ENCODE measurements at regions not wholly inside any gene's neighbourhood (a gene's known extent, or its start where the extent isn't known, plus 50 kb on each side); places are given as distances from the start of the nearest gene placed in this dataset.

DNA sequence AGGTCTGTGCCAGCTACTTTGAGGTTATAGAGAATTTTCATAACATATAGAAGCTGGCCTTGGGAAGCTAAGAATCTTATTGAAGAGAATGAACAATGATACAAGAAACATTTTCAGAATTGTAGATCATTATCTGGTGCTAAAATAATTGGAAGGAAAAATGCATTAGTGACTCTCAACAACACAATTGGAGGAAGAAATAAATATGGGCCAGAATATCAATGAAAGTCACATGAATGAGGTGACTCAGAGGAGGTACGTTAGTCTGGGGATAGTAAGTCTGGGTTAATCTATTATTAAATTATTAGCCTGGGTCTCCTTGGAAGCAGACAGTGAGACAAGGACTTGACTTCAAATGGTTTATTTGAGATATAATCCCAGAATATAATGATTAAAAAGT is 529.3 kb upstream of the SLIT2 start:
- Histone ChIP-seq H4K20me1 (ENCODE audit: insufficient read depth) (no peaks in the 10 kb centered on the region), H3K36me3 (ENCODE audit: low read depth) (no peaks in the 10 kb centered on the region), H3K4me1 (replicated peaks; ENCODE audit: insufficient read depth) (no peaks in the 10 kb centered on the region), H3K27ac (no peak overlapping the region), H3K79me2 (ENCODE audit: low read depth) (no peaks in the 10 kb centered on the region), H3K9me3 (ENCODE audit: insufficient read depth, low read depth) (no peaks in the 10 kb centered on the region), H3K9me2 (ENCODE audit: insufficient read depth) (no peaks in the 10 kb centered on the region), H3K4me2 (no peak overlapping the region), H3K4me3 (no peak overlapping the region), H3K27me3 (ENCODE audit: insufficient read depth, low read depth) (no peaks in the 10 kb centered on the region), H2AFZ (no peak overlapping the region), H3F3A (ENCODE audit: insufficient read depth, low read depth) (no peaks in the 10 kb centered on the region)
- intact Hi-C loops (cut with micrococcal nuclease; ENCODE audit: unreplicated experiment) = no loop called here
- no peak for DNase-seq
- TF ChIP-seq, protein P1, sequence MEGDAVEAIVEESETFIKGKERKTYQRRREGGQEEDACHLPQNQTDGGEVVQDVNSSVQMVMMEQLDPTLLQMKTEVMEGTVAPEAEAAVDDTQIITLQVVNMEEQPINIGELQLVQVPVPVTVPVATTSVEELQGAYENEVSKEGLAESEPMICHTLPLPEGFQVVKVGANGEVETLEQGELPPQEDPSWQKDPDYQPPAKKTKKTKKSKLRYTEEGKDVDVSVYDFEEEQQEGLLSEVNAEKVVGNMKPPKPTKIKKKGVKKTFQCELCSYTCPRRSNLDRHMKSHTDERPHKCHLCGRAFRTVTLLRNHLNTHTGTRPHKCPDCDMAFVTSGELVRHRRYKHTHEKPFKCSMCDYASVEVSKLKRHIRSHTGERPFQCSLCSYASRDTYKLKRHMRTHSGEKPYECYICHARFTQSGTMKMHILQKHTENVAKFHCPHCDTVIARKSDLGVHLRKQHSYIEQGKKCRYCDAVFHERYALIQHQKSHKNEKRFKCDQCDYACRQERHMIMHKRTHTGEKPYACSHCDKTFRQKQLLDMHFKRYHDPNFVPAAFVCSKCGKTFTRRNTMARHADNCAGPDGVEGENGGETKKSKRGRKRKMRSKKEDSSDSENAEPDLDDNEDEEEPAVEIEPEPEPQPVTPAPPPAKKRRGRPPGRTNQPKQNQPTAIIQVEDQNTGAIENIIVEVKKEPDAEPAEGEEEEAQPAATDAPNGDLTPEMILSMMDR (conservative IDR thresholded peaks at IDR 0.05) = no peak
- TF ChIP-seq EZH2 (IDR thresholded peaks at IDR 0.05; ENCODE audit: low read depth) = no peak
- BruUV-seq (replicated peaks) = no TSS peak
- CTCF ChIA-PET = no interaction called here
- POLR2A ChIA-PET (ENCODE audit: unreplicated experiment) = no interaction called here

DNA sequence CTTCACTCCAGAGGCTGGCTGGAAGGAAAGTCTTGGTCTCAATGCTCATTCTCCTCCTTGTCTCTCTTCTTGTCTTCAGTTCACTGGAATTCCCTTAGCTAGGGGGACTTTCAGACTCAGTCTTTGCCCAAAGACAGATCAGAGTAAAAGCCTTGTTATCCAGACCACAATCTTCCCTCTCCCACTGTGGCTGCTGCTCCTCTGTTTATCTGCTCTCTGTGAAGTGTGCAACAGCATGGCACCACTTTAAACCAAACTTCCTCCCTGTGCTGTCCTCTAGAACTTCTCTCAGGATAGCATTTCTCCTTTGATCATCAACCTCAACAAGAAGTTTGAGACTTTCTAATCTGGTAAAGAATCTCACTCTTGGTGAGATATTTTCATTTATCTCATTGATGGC is 530.1 kb upstream of the SLIT2 start:
- POLR2A ChIA-PET (ENCODE audit: unreplicated experiment) = no interaction called here

DNA sequence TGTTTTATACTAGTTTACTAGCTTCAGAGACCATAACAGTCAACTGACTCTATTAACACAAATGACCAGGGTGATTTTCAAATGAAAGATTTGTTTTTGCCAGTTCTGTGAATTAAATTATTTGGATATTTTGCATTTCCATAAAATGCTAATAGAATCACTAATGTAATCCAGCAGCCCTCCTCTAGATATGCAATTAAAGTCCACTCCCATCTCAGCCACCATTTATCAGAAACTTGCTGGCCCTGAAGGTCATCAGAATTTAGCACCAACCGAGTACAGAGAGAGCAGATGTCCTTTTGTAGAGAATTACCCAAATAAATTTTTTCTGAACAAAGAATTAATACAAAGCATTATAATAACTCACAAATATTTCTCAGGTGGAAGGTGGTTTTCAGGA is 531.1 kb upstream of the SLIT2 start:
- no peak for DNase-seq
- no peak overlapping the region for H3K4me3 ChIP-seq
- no peaks in the 10 kb centered on the region for H3K36me3 ChIP-seq (ENCODE audit: low read depth)
- ChIA-PET POLR2A (ENCODE audit: unreplicated experiment) (no interaction called here), CTCF (no interaction called here)
- BruUV-seq (replicated peaks) = no TSS peak
- intact Hi-C loops (cut with micrococcal nuclease; ENCODE audit: unreplicated experiment) = no loop called here
- H2AFZ ChIP-seq = no peak overlapping the region
- H3K4me1 ChIP-seq (replicated peaks; ENCODE audit: insufficient read depth) = no peaks in the 10 kb centered on the region
- no peak overlapping the region for H3K4me2 ChIP-seq
- H4K20me1 ChIP-seq (ENCODE audit: insufficient read depth) = no peaks in the 10 kb centered on the region
- H3K79me2 ChIP-seq (ENCODE audit: low read depth) = no peaks in the 10 kb centered on the region
- H3K9me3 ChIP-seq (ENCODE audit: insufficient read depth, low read depth) = no peaks in the 10 kb centered on the region
- no peaks in the 10 kb centered on the region for H3K9me2 ChIP-seq (ENCODE audit: insufficient read depth)
- H3F3A ChIP-seq (ENCODE audit: insufficient read depth, low read depth) = no peaks in the 10 kb centered on the region
- no peak overlapping the region for H3K27ac ChIP-seq
- TF ChIP-seq, protein P1 (conservative IDR thresholded peaks at IDR 0.05) = no peak
- no peak for TF ChIP-seq EZH2 (IDR thresholded peaks at IDR 0.05; ENCODE audit: low read depth)
- H3K27me3 ChIP-seq (ENCODE audit: insufficient read depth, low read depth) = no peaks in the 10 kb centered on the region

More for the DNA sequence above, 530.1 kb upstream of the SLIT2 start:
- no peaks in the 10 kb centered on the region for H3K9me3 ChIP-seq (ENCODE audit: insufficient read depth, low read depth)
- H3K4me3 ChIP-seq = no peak overlapping the region
- no peak overlapping the region for H3K27ac ChIP-seq
- DNase-seq = no peak
- H3K79me2 ChIP-seq (ENCODE audit: low read depth) = no peaks in the 10 kb centered on the region
- H3K36me3 ChIP-seq (ENCODE audit: low read depth) = no peaks in the 10 kb centered on the region
- TF ChIP-seq, protein P1 (conservative IDR thresholded peaks at IDR 0.05) = no peak
- no peak for TF ChIP-seq EZH2 (IDR thresholded peaks at IDR 0.05; ENCODE audit: low read depth)
- no peaks in the 10 kb centered on the region for H4K20me1 ChIP-seq (ENCODE audit: insufficient read depth)
- no peaks in the 10 kb centered on the region for H3K27me3 ChIP-seq (ENCODE audit: insufficient read depth, low read depth)
- no peaks in the 10 kb centered on the region for H3F3A ChIP-seq (ENCODE audit: insufficient read depth, low read depth)
- BruUV-seq (replicated peaks) = no TSS peak
- no peak overlapping the region for H3K4me2 ChIP-seq
- no peaks in the 10 kb centered on the region for H3K9me2 ChIP-seq (ENCODE audit: insufficient read depth)
- no peak overlapping the region for H2AFZ ChIP-seq
- CTCF ChIA-PET = no interaction called here
- H3K4me1 ChIP-seq (replicated peaks; ENCODE audit: insufficient read depth) = no peaks in the 10 kb centered on the region
- intact Hi-C loops (cut with micrococcal nuclease; ENCODE audit: unreplicated experiment) = no loop called here

All from PC-9 (cell line).